ENCODE measurements at regions not wholly inside any gene's neighbourhood (a gene's known extent, or its start where the extent isn't known, plus 50 kb on each side); places are given as distances from the start of the nearest gene placed in this dataset.

DNA sequence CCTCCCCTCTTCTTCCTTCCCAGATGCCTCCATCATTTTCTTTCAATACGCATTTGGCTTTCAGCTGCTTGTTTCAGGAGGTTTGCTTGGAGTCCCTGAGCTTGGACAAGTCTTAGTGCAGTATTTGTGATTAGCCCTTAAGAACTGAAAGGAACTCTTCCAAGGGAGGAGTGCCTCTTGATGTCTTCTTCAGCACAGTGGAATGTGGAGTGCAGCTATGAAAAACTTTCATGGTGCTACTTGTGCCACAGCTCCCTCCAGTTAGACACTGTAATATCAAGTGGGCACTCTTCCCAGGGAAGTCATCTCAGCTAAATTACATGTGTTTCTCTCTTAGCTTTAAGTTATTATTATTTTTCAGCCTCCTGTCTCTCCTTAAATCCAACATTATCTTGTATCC lies 173.1 kb downstream of the NECTIN3 start:
- DNase-seq (no peak), ATAC-seq (no peak)
- WGBS, 2 donors = 53 to 67% methylated on average over 1 of the region's 1 CpG
- no peaks in the 10 kb centered on the region for H3K36me3 ChIP-seq (replicated peaks in 1 of 2; ENCODE audit: insufficient read depth in 1 of 2, low read depth in 2 of 2)
- H3K27ac ChIP-seq = no peak overlapping the region
- no peaks in the 10 kb centered on the region for H3K4me1 ChIP-seq
- H3K4me3 ChIP-seq = no peak overlapping the region
- no peak for TF ChIP-seq POLR2A (IDR thresholded peaks at IDR 0.05)
- TF ChIP-seq, protein P1, sequence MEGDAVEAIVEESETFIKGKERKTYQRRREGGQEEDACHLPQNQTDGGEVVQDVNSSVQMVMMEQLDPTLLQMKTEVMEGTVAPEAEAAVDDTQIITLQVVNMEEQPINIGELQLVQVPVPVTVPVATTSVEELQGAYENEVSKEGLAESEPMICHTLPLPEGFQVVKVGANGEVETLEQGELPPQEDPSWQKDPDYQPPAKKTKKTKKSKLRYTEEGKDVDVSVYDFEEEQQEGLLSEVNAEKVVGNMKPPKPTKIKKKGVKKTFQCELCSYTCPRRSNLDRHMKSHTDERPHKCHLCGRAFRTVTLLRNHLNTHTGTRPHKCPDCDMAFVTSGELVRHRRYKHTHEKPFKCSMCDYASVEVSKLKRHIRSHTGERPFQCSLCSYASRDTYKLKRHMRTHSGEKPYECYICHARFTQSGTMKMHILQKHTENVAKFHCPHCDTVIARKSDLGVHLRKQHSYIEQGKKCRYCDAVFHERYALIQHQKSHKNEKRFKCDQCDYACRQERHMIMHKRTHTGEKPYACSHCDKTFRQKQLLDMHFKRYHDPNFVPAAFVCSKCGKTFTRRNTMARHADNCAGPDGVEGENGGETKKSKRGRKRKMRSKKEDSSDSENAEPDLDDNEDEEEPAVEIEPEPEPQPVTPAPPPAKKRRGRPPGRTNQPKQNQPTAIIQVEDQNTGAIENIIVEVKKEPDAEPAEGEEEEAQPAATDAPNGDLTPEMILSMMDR (IDR thresholded peaks at IDR 0.05) = no peak
- intact Hi-C loops (cut with DNase I) = no loop called here
- H3K9me3 ChIP-seq = peaks cover 0 to 7% (median 0%) of the 10 kb centered on the region in 3 donors
- no peaks in the 10 kb centered on the region for H3K27me3 ChIP-seq

DNA sequence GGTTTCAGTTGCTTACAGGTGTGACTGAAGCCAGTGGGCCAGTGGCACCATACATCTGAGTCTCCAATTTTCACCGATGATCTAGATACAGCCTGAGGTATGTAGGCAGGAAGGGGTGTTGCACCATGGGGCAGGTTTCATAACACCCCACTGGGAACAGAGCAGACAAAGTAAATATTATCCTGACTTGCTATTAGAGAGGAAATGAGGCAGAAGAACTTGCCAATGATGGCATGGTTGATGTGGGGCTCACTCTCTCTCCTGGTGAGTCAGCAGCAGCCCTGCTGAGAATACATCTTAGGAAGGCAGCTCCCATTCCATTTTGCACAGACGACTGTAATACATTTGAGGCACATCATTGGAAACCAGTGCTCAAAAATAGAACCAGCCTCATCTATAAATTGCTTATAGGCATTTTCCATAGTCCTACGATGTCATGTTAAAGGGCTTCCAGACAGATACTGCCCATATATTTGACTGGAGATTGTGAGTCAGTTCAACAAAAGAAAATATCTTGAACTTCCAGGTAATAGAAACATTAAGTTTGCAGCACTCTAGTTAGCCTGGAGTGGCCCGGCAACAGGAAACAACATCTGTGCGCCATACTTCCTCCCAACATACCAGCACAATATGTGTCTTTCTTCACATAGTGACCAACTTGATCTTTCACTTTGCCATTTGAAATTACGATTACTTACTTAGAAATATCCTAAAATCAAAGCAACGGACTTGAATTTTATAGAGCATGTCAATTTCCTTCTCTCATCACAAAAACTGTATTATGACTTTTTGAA lies 175.5 kb downstream of the NECTIN3 start:
- H3K4me1 ChIP-seq = no peaks in the 10 kb centered on the region
- no peak overlapping the region for H3K27ac ChIP-seq
- 63 to 74% methylated on average over 7 of the region's 7 CpGs for WGBS, 2 donors
- no peaks in the 10 kb centered on the region for H3K36me3 ChIP-seq (replicated peaks in 1 of 2; ENCODE audit: insufficient read depth in 1 of 2, low read depth in 2 of 2)
- H3K4me3 ChIP-seq = no peak overlapping the region
- no peaks in the 10 kb centered on the region for H3K27me3 ChIP-seq
- intact Hi-C loops (cut with DNase I) = no loop called here
- no peak for TF ChIP-seq POLR2A (IDR thresholded peaks at IDR 0.05)
- TF ChIP-seq, protein P1 (IDR thresholded peaks at IDR 0.05) = no peak
- DNase-seq = peak in 2 of 4 donors; percentile 7 to 13
- peaks cover 0 to 7% (median 0%) of the 10 kb centered on the region in 3 donors for H3K9me3 ChIP-seq
- no peak for ATAC-seq

DNA sequence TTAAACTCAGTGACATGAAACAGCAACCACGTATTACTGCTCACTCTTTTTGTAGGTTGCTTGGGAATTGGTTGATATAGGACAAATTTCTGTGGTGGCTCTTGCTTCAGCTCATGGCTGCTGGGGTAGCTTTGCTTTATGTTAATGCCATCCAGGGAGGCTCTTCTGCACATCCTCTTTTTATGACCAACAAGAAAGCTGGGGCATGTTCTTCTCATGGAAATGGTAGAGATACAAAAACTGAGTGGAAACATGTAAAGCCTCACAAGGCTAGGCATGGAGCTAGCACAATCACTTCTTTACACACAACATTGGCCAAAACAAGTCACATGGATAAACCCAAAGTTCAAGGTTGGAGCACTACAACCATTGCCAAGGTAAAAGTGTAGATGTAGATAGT lies 176.8 kb downstream of the NECTIN3 start:
- WGBS, 2 donors = 58 to 91% methylated on average over 1 of the region's 1 CpG
- ATAC-seq (no peak), DNase-seq (no peak)
- Histone ChIP-seq H3K27me3 (no peaks in the 10 kb centered on the region), H3K36me3 (replicated peaks in 1 of 2; ENCODE audit: insufficient read depth in 1 of 2, low read depth in 2 of 2) (no peaks in the 10 kb centered on the region), H3K27ac (no peak overlapping the region), H3K9me3 (no peaks in the 10 kb centered on the region), H3K4me3 (no peak overlapping the region), H3K4me1 (no peaks in the 10 kb centered on the region)
- TF ChIP-seq POLR2A (IDR thresholded peaks at IDR 0.05) = no peak
- TF ChIP-seq, protein P1 (IDR thresholded peaks at IDR 0.05) = no peak
- intact Hi-C loops (cut with DNase I) = no loop called here

DNA sequence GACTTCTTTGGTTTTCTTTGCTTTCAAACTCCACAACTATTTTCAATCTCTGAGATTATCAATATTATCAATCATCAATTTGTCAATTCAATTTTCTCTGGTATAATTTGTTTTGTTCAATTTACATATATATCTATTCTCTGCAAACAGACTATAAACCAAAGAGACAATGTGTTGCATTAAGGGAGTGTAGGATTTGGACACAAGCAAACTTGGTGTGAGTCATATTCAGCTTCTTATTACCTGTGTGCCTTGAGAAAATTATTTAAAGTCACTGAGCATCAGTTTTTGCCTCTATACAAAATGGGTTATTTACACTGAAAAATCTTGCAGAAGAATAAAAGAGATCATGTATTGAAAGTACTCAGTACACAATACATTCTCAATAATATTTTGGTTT lies 177.8 kb downstream of the NECTIN3 start:
- no peak overlapping the region for H3K4me3 ChIP-seq
- intact Hi-C loops (cut with DNase I) = no loop called here
- H3K36me3 ChIP-seq (replicated peaks in 1 of 2; ENCODE audit: insufficient read depth in 1 of 2, low read depth in 2 of 2) = no peaks in the 10 kb centered on the region
- no peak overlapping the region for H3K27ac ChIP-seq
- ATAC-seq (no peak), DNase-seq (no peak)
- no peaks in the 10 kb centered on the region for H3K4me1 ChIP-seq
- TF ChIP-seq, protein P1 (IDR thresholded peaks at IDR 0.05) = no peak
- no peak for TF ChIP-seq POLR2A (IDR thresholded peaks at IDR 0.05)
- no peaks in the 10 kb centered on the region for H3K9me3 ChIP-seq
- H3K27me3 ChIP-seq = no peaks in the 10 kb centered on the region

DNA sequence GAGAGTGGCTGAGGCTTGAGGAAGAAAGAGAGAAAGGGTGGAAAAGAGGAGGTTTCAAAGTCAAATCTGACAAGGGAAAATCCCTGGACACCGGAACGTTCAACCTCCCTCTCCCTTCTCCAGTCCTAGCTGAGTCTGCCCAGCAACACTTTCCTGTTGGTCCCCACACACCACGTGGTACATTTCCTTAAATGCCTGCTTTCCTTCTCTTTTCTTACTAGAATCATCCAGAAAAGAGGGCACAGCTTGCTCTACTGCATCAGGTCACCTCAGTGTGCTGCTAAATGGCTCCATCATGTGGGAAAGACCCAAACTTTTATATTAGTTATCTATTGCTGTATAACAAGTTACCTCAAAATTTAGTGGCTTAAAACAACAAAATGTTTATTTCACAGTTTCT lies 181.2 kb downstream of the NECTIN3 start:
- Histone ChIP-seq H3K4me1 (no peaks in the 10 kb centered on the region), H3K9me3 (no peaks in the 10 kb centered on the region), H3K27ac (no peak overlapping the region), H3K27me3 (no peaks in the 10 kb centered on the region), H3K36me3 (replicated peaks in 1 of 2; ENCODE audit: insufficient read depth in 1 of 2, low read depth in 2 of 2) (no peaks in the 10 kb centered on the region), H3K4me3 (no peak overlapping the region)
- DNase-seq = peak in 1 of 4 donors; percentile 11
- 16 to 28% methylated on average over 3 of the region's 3 CpGs for WGBS, 2 donors
- ATAC-seq = no peak
- TF ChIP-seq, protein P1 (IDR thresholded peaks at IDR 0.05) = no peak
- no peak for TF ChIP-seq POLR2A (IDR thresholded peaks at IDR 0.05)
- intact Hi-C loops (cut with DNase I) = no loop called here

Measured in body of pancreas (tissue), 4 donors.